Activated CD4-positive, alpha-beta T cell treated with anti-CD3 and anti-CD28 coated beads, Interleukin-2, amount 50 U/mL, for 24 hours (primary cell): ENCODE measurements at regions not wholly inside any gene's neighbourhood (a gene's known extent, or its start where the extent isn't known, plus 50 kb on each side); places are given as distances from the start of the nearest gene placed in this dataset.
"Not testable (repeated sequence)": the region's sequence is repeated elsewhere in the genome, so short reads cannot be mapped to it uniquely, and the experiment has no call there.

Experiments
- DNase-seq, 2 donors: peaks; one replicate each; pipeline ENCODE4 v3.0.0-alpha.2; 2020; ENCODE audit warnings: low read depth in 1 of 2, low spot score in 1 of 2

GRCh38 chr2:124967325-124967724, 942.2 kb downstream of the CNTNAP5 start:
- no peak for DNase-seq

- DNase-seq: no peak
These were observed 944.9 kb downstream of the CNTNAP5 start for GRCh38 chr2:124970030-124970429.

- DNase-seq: no peak
These were observed 948.3 kb downstream of the CNTNAP5 start for GRCh38 chr2:124973396-124973795.

- no peak for DNase-seq
These were observed 950.1 kb downstream of the CNTNAP5 start for GRCh38 chr2:124975224-124975623.

GRCh38 chr2:124975648-124976047, 950.6 kb downstream of the CNTNAP5 start:
- no peak for DNase-seq

GRCh38 chr2:124978597-124978996, 953.5 kb downstream of the CNTNAP5 start:
- DNase-seq: no peak

- DNase-seq: no peak
These were observed 958.5 kb downstream of the CNTNAP5 start for GRCh38 chr2:124983595-124983994.

GRCh38 chr2:124985270-124985669, 960.2 kb downstream of the CNTNAP5 start:
- DNase-seq: no peak

GRCh38 chr2:124986136-124986535, 961.0 kb downstream of the CNTNAP5 start:
- DNase-seq: no peak

- DNase-seq: not testable (repeated sequence)
These were observed 961.8 kb downstream of the CNTNAP5 start for GRCh38 chr2:124986870-124987269.

GRCh38 chr2:124987436-124987835, 962.3 kb downstream of the CNTNAP5 start:
- DNase-seq: not testable (repeated sequence)

- DNase-seq: no peak
These were observed 963.0 kb downstream of the CNTNAP5 start for GRCh38 chr2:124988111-124988510.

GRCh38 chr2:124988794-124989193, 963.7 kb downstream of the CNTNAP5 start:
- DNase-seq: no peak

- DNase-seq: no peak
These were observed 968.7 kb downstream of the CNTNAP5 start for GRCh38 chr2:124993809-124994208.

GRCh38 chr2:124995185-124995912, 970.3 kb downstream of the CNTNAP5 start:
- DNase-seq: no peak

GRCh38 chr2:124996406-124996805, 971.3 kb downstream of the CNTNAP5 start:
- DNase-seq: no peak

- no peak for DNase-seq
These were observed 974.8 kb downstream of the CNTNAP5 start for GRCh38 chr2:124999906-125000305.

GRCh38 chr2:125004106-125004800, 979.2 kb downstream of the CNTNAP5 start:
- DNase-seq: no peak

GRCh38 chr2:125006676-125007075, 981.6 kb downstream of the CNTNAP5 start:
- no peak for DNase-seq

GRCh38 chr2:125028721-125029120, 1003.6 kb downstream of the CNTNAP5 start:
- DNase-seq: not testable (repeated sequence)

GRCh38 chr2:125033871-125034270, 1008.8 kb downstream of the CNTNAP5 start:
- DNase-seq: no peak

- DNase-seq: no peak
These were observed 1012.1 kb downstream of the CNTNAP5 start for GRCh38 chr2:125037135-125037653.
